Fibroblast of lung (primary cell): ENCODE measurements at regions not wholly inside any gene's neighbourhood (a gene's known extent, or its start where the extent isn't known, plus 50 kb on each side); places are given as distances from the start of the nearest gene placed in this dataset.

ENCODE experiments used
- CTCF ChIP-seq, 2 donors: IDR thresholded peaks in 1 of 2; conservative IDR thresholded peaks in 1 of 2; 1 replicate in 1 of 2; 2 replicates in 1 of 2; pipeline ENCODE4 v1.5.1; 2011 to 2012; ENCODE audit warnings: low read length in 2 of 2, control low read depth in 1 of 2, inconsistent platforms in 1 of 2, low read depth in 1 of 2, mild to moderate bottlenecking in 1 of 2
- EZH2 ChIP-seq: IDR thresholded peaks from 2 replicates; pipeline ENCODE4 v1.5.1; 2012; ENCODE audit warnings: low read length, control low read depth, mild to moderate bottlenecking; ENCODE audit errors: missing control alignments

- no peak for TF ChIP-seq CTCF (conservative IDR thresholded peaks at IDR 0.05 in 1 of 2, IDR thresholded peaks at IDR 0.05 in 1 of 2; ENCODE audit: low read depth in 1 of 2, low read length in 2 of 2)
- no peak for TF ChIP-seq EZH2
These were observed 465.7 kb downstream of the NOVA1 start for GRCh38 chr14:26132061-26132645.
